Fibroblast of lung (primary cell): ENCODE measurements at regions not wholly inside any gene's neighbourhood (a gene's known extent, or its start where the extent isn't known, plus 50 kb on each side); places are given as distances from the start of the nearest gene placed in this dataset.

Experiments
- DNase-seq, 2 donors: peaks; one replicate each; pipeline versions ENCODE4 v3.0.0 to v3.0.0-alpha.2; 2010; ENCODE audit warnings: low read depth in 2 of 2
- H2AFZ ChIP-seq: 2 replicates; pipeline ENCODE4 v1.5.1; 2012; ENCODE audit warnings: low read length, control low read depth, inconsistent platforms
- H3K27ac ChIP-seq: 2 replicates; pipeline ENCODE4 v1.5.1; 2011; ENCODE audit warnings: low read length, control low read depth; ENCODE audit not compliant: insufficient read depth
- H3K27me3 ChIP-seq: 2 replicates; pipeline ENCODE4 v1.5.1; 2011; ENCODE audit warnings: mild to moderate bottlenecking, low read length; ENCODE audit not compliant: control insufficient read depth, insufficient read depth
- H3K36me3 ChIP-seq: 2 replicates; pipeline ENCODE4 v1.5.1; 2011; ENCODE audit warnings: low read length; ENCODE audit not compliant: control insufficient read depth, insufficient read depth
- H3K4me1 ChIP-seq: 2 replicates; pipeline ENCODE4 v1.5.1; 2011; ENCODE audit warnings: low read length; ENCODE audit not compliant: control insufficient read depth, insufficient read depth; ENCODE audit errors: extremely low read depth
- H3K4me2 ChIP-seq: 2 replicates; pipeline ENCODE4 v1.5.1; 2011; ENCODE audit warnings: low read length, control low read depth; ENCODE audit not compliant: insufficient read depth; ENCODE audit errors: extremely low read depth
- H3K4me3 ChIP-seq, 4 experiments: fragments of 200-600 bp in 1 of 4; sonication (generic) in 1 of 4; replicated peaks in 1 of 4; 2 replicates each; pipeline ENCODE4 v1.5.1; 2011 to 2016; ENCODE audit warnings: low read length in 4 of 4, low read depth in 3 of 4, mild to moderate bottlenecking in 3 of 4, control low read depth in 2 of 4, inconsistent platforms in 1 of 4, mixed read lengths in 1 of 4; ENCODE audit not compliant: insufficient read depth in 1 of 4; ENCODE audit errors: control extremely low read depth in 1 of 4
- H3K79me2 ChIP-seq: 2 replicates; pipeline ENCODE4 v1.5.1; 2012; ENCODE audit warnings: mild to moderate bottlenecking, low read length, inconsistent platforms; ENCODE audit not compliant: control insufficient read depth, insufficient read depth
- H3K9ac ChIP-seq: 2 replicates; pipeline ENCODE4 v1.5.1; 2011; ENCODE audit warnings: mild to moderate bottlenecking, low read length, control low read depth; ENCODE audit not compliant: insufficient read depth
- H3K9me3 ChIP-seq: 2 replicates; pipeline ENCODE4 v1.5.1; 2012; ENCODE audit warnings: low read depth, low read length; ENCODE audit not compliant: control insufficient read depth, insufficient read depth
- H4K20me1 ChIP-seq: 2 replicates; pipeline ENCODE4 v1.5.1; 2011; ENCODE audit warnings: low read length; ENCODE audit not compliant: control insufficient read depth, insufficient read depth; ENCODE audit errors: extremely low read depth
- CTCF ChIP-seq, 2 donors: IDR thresholded peaks in 1 of 2; conservative IDR thresholded peaks in 1 of 2; 1 replicate in 1 of 2; 2 replicates in 1 of 2; pipeline ENCODE4 v1.5.1; 2011 to 2012; ENCODE audit warnings: low read length in 2 of 2, control low read depth in 1 of 2, inconsistent platforms in 1 of 2, low read depth in 1 of 2, mild to moderate bottlenecking in 1 of 2
- EZH2 ChIP-seq: IDR thresholded peaks from 2 replicates; pipeline ENCODE4 v1.5.1; 2012; ENCODE audit warnings: low read length, control low read depth, mild to moderate bottlenecking; ENCODE audit errors: missing control alignments

DNA sequence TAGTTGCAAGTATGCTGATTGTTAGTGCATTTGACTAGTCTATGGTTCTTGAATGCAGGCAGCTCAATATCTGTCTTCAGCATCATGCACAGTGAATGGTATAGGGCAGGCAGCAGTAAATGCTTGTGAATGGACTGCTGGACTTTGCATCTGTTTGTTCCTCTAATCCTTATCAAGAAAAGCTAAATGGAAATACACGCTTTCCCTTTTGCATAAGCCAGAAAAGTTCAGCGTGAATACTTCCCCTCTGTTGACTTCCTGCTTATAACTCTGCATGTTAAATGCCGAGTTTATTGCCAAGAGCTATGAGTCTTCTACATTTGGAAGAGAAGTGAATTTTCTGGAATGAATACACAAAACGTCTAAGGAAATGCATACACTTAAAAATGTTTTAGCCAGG, 127.9 kb upstream of the CPHXL start:
- DNase-seq, result no peak
- no peaks in the 10 kb centered on the region for H3K27me3 ChIP-seq
- H2AFZ ChIP-seq, result no peak overlapping the region
- no peaks in the 10 kb centered on the region for H3K9me3 ChIP-seq
- H3K4me1 ChIP-seq, result no peaks in the 10 kb centered on the region
- no peak overlapping the region for H3K4me2 ChIP-seq
- H3K27ac ChIP-seq, result no peak overlapping the region
- no peak overlapping the region for H3K9ac ChIP-seq
- H3K36me3 ChIP-seq, result no peaks in the 10 kb centered on the region
- H3K79me2 ChIP-seq, result no peaks in the 10 kb centered on the region
- no peaks in the 10 kb centered on the region for H4K20me1 ChIP-seq
- H3K4me3 ChIP-seq, result no peak overlapping the region
- TF ChIP-seq EZH2, result no peak
- TF ChIP-seq CTCF (conservative IDR thresholded peaks at IDR 0.05 in 1 of 2, IDR thresholded peaks at IDR 0.05 in 1 of 2; ENCODE audit: low read depth in 1 of 2, low read length in 2 of 2), result no peak

DNA sequence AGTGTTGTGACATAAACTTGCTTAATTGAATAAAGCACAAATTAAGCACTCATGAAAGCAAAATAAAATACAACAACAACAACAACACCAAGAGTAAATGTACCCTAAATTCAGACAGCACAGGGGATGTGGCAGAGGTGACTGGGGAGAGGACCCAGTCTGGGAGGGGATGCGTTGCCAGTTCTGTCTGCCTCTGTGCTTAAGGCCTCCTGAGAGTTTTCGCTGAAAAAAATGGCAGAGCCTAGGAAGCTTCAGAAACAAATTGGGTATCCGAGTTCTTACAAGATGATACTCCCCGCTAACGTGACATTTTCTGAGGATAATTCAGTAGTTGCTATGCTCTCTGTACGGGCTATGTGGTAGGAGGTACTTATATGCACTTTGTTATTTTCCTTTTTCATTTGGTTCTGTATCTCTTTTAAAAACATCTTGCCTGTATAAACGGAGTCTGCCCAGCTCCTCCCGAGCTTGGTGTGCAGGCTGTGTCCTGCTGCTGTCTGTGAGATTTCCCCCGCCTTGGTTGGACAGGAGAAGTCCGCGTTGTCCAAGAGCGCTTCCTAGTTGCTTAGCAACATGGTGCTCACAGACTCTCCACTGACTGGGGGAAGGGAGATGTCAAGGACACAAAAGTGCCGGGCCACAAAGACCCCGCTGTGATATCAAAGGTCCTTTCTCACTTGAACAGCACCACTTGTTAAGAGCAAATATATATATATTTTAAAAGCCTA, 134.2 kb upstream of the CPHXL start:
- Histone ChIP-seq H4K20me1 (no peaks in the 10 kb centered on the region), H3K9ac (no peak overlapping the region), H3K27ac (no peak overlapping the region), H2AFZ (no peak overlapping the region), H3K4me1 (no peaks in the 10 kb centered on the region), H3K4me2 (no peak overlapping the region), H3K79me2 (no peaks in the 10 kb centered on the region), H3K27me3 (no peaks in the 10 kb centered on the region), H3K36me3 (no peaks in the 10 kb centered on the region), H3K9me3 (no peaks in the 10 kb centered on the region), H3K4me3 (no peak overlapping the region)
- DNase-seq, result peak in 1 of 2 donors; percentile 3
- no peak for TF ChIP-seq CTCF (conservative IDR thresholded peaks at IDR 0.05 in 1 of 2, IDR thresholded peaks at IDR 0.05 in 1 of 2; ENCODE audit: low read depth in 1 of 2, low read length in 2 of 2)
- no peak for TF ChIP-seq EZH2

DNA sequence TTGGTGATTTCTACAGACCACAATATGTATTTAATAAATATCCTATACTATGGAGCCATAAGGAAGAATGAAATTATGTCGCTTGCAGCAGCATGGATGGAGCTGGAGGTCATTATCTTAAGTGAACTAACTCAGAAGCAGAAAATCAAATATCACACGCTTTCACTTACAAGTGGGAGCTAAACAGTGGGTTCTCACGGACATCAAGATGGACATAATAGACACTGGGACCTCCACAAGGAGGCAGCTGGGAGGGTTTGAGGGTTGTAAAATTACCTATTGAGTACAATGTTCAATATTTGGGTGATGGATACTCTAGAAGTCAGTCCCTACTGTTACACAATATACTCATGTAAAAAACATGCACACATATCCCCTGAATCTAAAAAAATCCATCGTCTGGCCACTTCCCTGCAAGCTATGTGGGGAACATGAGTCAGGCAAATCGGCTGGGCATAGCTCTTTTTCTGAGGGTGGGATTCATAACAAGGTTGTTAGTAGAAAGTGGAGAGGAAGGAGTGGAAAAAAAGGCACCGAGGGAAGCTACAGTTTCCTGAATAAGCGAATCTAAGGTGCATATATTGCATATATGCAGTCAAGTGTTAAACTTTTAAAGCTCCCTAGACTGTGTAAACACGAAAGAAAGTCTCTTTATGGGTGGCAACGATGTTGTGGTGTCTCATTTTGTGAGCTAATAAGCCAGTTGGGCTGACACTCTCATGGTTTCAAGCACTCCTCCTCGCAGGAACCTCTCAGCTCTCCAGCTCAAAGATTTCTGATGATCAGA, 135.2 kb upstream of the CPHXL start:
- Histone ChIP-seq H3K27ac (no peak overlapping the region), H4K20me1 (no peaks in the 10 kb centered on the region), H3K79me2 (no peaks in the 10 kb centered on the region), H3K4me3 (no peak overlapping the region), H3K9me3 (no peaks in the 10 kb centered on the region), H3K4me1 (no peaks in the 10 kb centered on the region), H3K4me2 (no peak overlapping the region), H3K9ac (no peak overlapping the region), H3K27me3 (no peaks in the 10 kb centered on the region), H3K36me3 (no peaks in the 10 kb centered on the region), H2AFZ (no peak overlapping the region)
- TF ChIP-seq CTCF (conservative IDR thresholded peaks at IDR 0.05 in 1 of 2, IDR thresholded peaks at IDR 0.05 in 1 of 2; ENCODE audit: low read depth in 1 of 2, low read length in 2 of 2) (no peak), EZH2 (no peak)
- DNase-seq, result no peak
